ELF-1 (cell line): ENCODE measurements at regions not wholly inside any gene's neighbourhood (a gene's known extent, or its start where the extent isn't known, plus 50 kb on each side); places are given as distances from the start of the nearest gene placed in this dataset.

Source experiments
- DNase-seq: peaks from one replicate; pipeline ENCODE4 v3.0.0-alpha.2; 2016; ENCODE audit warnings: low read depth, low spot score

DNA sequence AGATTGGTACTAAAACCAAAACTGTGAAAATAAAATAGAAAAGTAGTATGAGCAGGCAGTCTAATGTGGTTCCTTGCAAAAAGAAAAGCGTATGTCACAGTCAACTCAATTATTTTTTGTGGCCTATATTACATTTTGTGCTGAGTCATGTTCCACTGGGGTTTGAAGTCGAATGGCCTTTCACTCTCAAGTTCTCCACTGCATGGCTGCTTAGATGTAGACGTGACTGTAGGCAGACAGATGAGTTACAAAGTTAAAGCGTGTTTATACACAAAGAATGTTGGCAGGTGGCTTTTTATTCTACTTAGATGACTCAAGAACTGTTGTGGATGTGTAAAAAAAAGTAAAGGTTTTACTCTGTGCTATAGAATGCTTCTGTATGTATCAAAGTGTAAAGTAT is 133.9 kb downstream of the SLITRK6 start:
- DNase-seq = no peak

DNA sequence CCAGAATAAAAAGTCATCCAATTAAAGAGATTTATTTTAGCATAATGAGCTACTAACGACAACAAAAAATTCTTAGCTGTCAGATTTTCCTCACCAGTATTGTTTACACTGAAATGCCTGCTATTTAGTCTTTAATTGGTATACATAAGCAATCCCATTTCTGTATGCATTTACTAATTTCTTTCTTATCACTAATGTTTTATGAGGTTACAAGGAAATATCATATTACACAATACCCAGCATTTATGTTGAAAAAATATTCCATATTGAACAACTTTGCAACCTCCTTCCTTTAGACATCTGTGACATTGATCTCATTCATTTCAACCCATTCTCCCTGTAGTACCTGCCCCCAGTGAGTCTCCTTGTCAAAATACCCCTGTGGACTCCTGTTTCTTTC is 135.4 kb downstream of the SLITRK6 start:
- no peak for DNase-seq

DNA sequence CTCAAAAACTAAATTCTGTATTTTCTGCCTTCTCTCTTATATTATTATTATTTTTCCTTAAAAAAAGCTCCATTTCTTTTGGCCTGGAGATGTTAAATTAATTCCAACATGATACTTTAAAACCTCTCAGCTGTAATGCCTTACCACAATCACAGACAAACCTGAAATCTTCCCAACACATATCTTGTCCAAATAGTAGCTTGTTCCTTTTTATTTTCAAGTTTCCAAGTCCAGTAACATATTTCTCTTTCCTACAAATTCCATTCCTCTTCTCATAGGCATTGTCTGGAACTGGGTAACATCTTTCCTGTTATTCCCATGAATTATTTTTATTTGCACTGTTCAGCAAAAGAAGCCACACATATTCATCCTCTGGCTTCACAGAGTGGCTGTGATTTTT is 137.0 kb downstream of the SLITRK6 start:
- DNase-seq = no peak

DNA sequence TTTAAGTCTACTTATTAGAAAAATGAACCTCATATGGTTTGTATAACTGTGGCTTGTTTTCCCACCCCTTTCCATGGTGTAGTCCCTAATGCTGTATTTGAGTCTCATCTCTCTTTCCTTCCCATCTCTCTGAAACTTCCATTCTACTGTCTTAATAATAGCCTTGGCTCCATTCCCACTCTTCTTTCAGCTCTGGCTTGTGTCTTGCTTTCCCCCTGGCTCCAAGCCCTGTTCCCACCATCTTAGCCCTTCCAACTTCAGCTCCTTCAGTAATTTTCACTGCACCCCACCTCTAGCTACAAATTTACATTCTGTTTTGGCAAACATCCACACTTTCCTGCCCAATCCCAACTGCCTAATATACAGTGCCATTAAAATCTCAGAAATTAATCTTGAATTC is 137.5 kb downstream of the SLITRK6 start:
- no peak for DNase-seq

GRCh38 chr13:85659493-85659892 is 139.7 kb downstream of the SLITRK6 start:
- DNase-seq = no peak

DNA sequence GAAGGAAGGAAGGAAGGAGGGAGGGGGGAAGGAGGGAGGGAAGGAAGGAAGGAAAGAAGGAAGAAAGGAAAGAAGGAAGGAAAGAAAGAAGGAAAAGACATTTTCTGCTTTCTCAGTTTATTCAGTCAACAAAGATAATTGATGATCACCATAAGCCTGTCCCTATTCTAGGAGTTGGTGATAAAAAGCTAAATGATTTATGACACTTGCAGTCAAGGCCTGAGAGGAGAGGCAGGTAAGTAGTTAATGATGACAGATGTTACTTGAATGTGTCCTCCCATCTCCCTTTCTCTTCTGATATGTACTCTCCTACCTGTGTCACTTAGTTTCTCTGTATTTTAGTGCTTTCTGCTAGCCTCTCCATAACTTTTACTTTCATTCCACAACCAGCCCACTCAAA is 141.3 kb downstream of the SLITRK6 start:
- no peak for DNase-seq

- DNase-seq = no peak
These were observed 144.2 kb downstream of the SLITRK6 start for GRCh38 chr13:85655040-85655439.

DNA sequence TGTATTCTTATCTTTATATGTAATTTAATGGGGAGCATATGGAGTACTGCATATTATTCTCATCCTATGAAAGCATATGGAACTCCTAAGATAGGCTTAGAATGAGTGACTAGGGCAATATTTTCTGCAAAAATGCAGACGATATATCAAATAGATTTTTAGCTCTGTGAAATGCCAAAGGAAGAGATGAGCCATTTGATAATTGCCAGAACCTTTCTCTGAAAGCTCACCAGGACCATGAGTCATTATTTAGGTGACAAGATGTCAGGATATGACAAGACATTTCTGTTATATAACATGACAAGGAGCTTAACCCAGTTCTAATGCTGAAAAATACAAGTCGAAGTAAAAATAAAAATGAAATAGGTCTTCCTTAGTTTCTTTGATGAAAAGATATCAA is 145.0 kb downstream of the SLITRK6 start:
- DNase-seq = no peak

GRCh38 chr13:85653681-85654080 is 145.5 kb downstream of the SLITRK6 start:
- DNase-seq = no peak

DNA sequence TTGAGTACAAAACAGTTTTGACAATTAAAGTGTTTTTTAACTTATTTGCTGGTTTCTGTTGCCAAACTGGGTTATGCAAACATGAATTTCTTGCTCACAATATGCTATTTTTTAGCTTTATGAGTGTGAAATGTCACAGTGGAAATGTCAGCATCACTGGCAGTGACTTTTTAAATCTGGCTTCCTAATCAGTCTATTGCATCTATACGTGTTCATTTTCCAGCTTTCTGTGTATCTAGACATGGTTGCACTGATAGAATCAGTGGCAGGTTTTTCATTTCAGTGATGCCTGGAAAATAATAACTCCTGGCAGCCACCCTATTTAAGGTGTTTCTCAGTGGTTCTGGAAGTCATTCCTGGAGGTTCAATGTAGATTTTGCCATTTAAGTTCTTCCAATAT is 146.7 kb downstream of the SLITRK6 start:
- DNase-seq = no peak

- no peak for DNase-seq
These were observed 147.8 kb downstream of the SLITRK6 start for GRCh38 chr13:85651440-85651839.

GRCh38 chr13:85650613-85651012 is 148.6 kb downstream of the SLITRK6 start:
- DNase-seq = no peak

- DNase-seq = no peak
These were observed 158.5 kb downstream of the SLITRK6 start for GRCh38 chr13:85640727-85641126.

GRCh38 chr13:85638815-85639393 is 160.3 kb downstream of the SLITRK6 start:
- DNase-seq = no peak

- DNase-seq = no peak
These were observed 161.0 kb downstream of the SLITRK6 start for GRCh38 chr13:85638265-85638664.

DNA sequence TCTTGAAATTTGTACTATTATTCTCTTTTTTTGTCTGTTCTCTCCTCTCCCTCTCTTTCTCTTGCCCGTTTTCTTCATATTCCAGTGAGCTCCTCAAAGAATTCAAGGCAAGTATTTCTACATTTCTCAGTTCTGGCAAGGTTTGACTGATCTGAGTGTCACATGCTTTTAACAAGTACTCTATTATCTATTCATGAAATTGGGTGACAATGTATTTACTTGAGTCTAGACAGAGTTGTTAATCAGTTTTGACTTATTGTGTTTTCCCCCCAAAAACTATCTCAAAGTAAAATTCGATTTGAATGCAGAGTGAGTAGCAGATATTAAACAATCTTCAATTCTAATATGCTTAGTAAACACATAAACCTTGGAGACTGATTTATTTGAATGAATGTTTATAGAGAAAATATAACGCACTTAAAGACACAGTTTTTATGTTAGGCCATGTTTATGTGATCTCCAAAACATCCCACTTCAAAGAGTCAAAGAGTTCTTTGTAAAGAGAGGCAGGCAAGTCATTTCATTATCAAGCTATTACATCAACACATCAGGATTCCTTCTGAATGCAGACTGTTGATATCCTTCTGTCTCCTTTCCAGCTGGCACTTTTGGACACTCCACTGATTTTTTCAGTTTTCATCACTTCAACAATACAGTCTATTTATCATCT is 166.6 kb downstream of the SLITRK6 start:
- no peak for DNase-seq

DNA sequence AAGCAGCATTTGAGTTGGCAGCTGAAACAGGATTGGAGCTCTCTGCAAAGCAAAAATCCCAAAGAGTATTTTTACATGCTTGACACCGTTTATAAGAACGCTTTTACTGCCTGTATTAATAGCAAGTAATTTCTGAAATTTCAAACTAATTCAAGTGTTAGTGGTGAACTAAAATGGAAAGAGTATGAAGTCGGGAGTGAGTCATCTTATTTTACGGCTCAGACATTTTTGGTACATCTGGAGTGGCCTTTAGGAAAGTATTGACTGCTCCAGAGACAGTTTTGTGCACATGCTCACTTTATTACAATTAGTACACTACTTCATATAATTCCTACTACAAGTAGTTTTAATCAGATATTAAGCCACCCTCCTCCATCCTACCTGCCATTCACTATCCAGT is 167.4 kb downstream of the SLITRK6 start:
- DNase-seq = no peak

DNA sequence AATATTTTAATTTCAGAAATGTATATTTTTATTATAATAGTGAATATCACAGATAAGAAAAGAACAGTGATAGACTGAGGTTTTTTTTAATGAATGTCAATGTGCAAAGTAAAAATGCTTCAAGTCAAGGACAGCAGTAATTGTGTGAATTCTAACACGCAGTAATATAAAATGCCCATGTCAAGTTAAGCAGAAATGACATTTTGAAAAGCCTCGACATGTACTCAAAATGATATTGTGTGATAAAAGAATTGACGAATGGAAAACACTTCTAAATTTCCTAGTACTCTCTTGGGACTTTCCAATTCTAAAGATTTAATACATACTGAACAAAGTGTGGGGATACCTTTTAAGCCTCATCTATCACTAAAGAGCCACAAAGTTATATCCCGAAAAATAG is 172.6 kb downstream of the SLITRK6 start:
- DNase-seq = no peak

GRCh38 chr13:85619321-85619720 is 179.9 kb downstream of the SLITRK6 start:
- DNase-seq = no peak

- DNase-seq = no peak
These were observed 180.7 kb downstream of the SLITRK6 start for GRCh38 chr13:85618521-85618920.

DNA sequence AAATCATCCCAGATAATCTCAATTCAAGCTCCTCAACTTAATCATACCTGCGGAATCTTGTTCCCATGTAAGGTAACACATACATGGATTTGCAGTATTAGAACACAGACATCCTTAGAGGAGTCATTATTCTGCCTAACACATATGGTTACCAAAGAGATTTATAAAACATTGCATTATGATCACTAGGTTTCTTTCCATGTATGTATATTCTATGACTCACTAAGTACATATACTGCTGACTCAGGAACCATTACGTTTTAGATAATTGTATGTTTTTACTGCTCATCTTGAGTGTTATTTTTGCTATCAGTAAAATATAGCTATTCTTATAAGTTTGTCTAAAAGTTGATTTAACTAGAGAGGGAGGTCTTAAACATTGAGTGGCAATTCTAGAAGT is 182.9 kb downstream of the SLITRK6 start:
- DNase-seq = no peak

DNA sequence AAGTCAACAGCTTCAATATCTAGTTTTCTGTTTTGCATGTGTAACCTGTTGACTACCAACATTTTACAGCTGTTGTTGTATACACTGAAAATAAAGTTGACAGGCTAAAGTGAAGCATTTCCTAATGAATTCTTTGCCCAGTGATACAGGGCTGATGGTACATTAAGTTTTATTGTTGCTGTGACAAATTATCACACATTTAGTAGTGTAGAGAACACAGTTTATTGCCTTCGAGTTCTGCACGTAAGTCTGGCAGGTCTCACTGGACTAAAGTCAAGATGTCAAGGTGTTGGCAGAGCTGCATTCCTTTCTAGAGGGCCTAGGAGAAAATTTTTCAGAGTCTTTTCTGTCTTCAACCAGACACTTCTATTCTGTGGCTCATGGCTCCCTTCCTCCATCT is 184.2 kb downstream of the SLITRK6 start:
- DNase-seq = no peak

- no peak for DNase-seq
These were observed 189.2 kb downstream of the SLITRK6 start for GRCh38 chr13:85610024-85610423.
